ENCODE measurements at regions not wholly inside any gene's neighbourhood (a gene's known extent, or its start where the extent isn't known, plus 50 kb on each side); places are given as distances from the start of the nearest gene placed in this dataset.

DNA sequence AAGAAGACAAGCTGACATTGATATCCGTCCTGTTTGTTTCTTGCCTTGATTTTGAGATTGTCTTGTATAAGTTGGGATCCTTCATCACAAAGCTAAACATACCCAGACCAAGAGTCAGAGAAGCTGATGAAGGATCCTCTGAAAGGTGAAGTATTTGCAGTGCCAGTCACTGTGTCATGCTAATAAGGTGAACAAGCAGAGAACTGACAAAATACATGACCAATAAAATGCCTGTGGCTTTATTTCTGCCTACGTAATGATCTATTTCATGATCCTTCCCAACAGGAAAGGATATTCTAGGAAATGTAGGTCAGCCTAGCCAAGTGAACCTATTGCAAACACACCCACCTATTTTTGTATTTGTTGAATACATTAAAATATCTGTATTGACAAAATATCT lies 351.3 kb upstream of the CDH9 start:
- Histone ChIP-seq H3K4me2 (ENCODE audit: low read length) (no peak overlapping the region), H3K4me1 (ENCODE audit: insufficient read depth, low read length, poor library complexity, severe bottlenecking) (no peaks in the 10 kb centered on the region), H3K9me2 (ENCODE audit: insufficient read depth, low read length) (no peaks in the 10 kb centered on the region), H3K27ac (ENCODE audit: low read depth, low read length, poor library complexity, severe bottlenecking) (no peak overlapping the region), H3K4me3 (ENCODE audit: low read depth, low read length, poor library complexity, severe bottlenecking) (no peak overlapping the region), H4K20me1 (ENCODE audit: insufficient read depth, low read length) (no peaks in the 10 kb centered on the region), H2AFZ (ENCODE audit: low read length) (no peak overlapping the region), H3K79me2 (ENCODE audit: insufficient read depth, low read depth, low read length) (no peaks in the 10 kb centered on the region), H3K36me3 (ENCODE audit: insufficient read depth, low read length) (no peaks in the 10 kb centered on the region), H3K9me3 (ENCODE audit: low read length) (peaks cover 10% of the 10 kb centered on the region)
- ChIA-PET POLR2A (no interaction called here), CTCF (ENCODE audit: unreplicated experiment) (no interaction called here)
- no TSS peak for BruUV-seq (replicated peaks)
- intact Hi-C loops (cut with micrococcal nuclease; ENCODE audit: unreplicated experiment): no loop called here
- DNase-seq (ENCODE audit: low spot score): no peak
- TF ChIP-seq, protein P1, sequence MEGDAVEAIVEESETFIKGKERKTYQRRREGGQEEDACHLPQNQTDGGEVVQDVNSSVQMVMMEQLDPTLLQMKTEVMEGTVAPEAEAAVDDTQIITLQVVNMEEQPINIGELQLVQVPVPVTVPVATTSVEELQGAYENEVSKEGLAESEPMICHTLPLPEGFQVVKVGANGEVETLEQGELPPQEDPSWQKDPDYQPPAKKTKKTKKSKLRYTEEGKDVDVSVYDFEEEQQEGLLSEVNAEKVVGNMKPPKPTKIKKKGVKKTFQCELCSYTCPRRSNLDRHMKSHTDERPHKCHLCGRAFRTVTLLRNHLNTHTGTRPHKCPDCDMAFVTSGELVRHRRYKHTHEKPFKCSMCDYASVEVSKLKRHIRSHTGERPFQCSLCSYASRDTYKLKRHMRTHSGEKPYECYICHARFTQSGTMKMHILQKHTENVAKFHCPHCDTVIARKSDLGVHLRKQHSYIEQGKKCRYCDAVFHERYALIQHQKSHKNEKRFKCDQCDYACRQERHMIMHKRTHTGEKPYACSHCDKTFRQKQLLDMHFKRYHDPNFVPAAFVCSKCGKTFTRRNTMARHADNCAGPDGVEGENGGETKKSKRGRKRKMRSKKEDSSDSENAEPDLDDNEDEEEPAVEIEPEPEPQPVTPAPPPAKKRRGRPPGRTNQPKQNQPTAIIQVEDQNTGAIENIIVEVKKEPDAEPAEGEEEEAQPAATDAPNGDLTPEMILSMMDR (conservative IDR thresholded peaks at IDR 0.05; ENCODE audit: low read length): no peak
- TF ChIP-seq EZH2phosphoT487 (IDR thresholded peaks at IDR 0.05; ENCODE audit: borderline replicate concordance, low read depth, low read length): no peak

DNA sequence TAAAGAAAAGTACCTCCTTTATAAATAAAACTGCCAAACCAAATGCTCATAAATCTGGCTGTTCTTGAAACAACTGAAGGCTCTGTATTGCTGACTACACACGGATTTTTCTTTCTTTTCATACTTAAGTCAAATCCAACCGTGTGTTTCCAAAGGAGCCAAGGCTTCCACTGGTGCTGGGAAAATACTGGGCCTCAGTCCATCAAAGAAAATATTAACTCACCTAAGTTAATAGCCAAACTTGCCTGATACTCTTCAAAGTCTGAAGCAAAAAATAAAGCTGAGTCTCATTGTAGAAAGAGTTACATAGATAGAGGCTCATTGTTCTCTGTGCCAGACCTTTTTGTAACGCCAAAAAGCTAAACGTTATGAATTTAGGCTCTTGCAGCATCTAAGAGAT lies 350.4 kb upstream of the CDH9 start:
- Histone ChIP-seq H3K4me3 (ENCODE audit: low read depth, low read length, poor library complexity, severe bottlenecking) (no peak overlapping the region), H3K36me3 (ENCODE audit: insufficient read depth, low read length) (no peaks in the 10 kb centered on the region), H3K4me2 (ENCODE audit: low read length) (no peak overlapping the region), H2AFZ (ENCODE audit: low read length) (no peak overlapping the region), H3K79me2 (ENCODE audit: insufficient read depth, low read depth, low read length) (no peaks in the 10 kb centered on the region), H3K9me2 (ENCODE audit: insufficient read depth, low read length) (no peaks in the 10 kb centered on the region), H3K9me3 (ENCODE audit: low read length) (peaks cover 10% of the 10 kb centered on the region; the same call in 1 of the 2 replicates), H4K20me1 (ENCODE audit: insufficient read depth, low read length) (no peaks in the 10 kb centered on the region), H3K4me1 (ENCODE audit: insufficient read depth, low read length, poor library complexity, severe bottlenecking) (no peaks in the 10 kb centered on the region), H3K27ac (ENCODE audit: low read depth, low read length, poor library complexity, severe bottlenecking) (no peak overlapping the region)
- intact Hi-C loops (cut with micrococcal nuclease; ENCODE audit: unreplicated experiment): no loop called here
- ChIA-PET POLR2A (no interaction called here), CTCF (ENCODE audit: unreplicated experiment) (no interaction called here)
- DNase-seq (ENCODE audit: low spot score): no peak
- BruUV-seq (replicated peaks): no TSS peak
- no peak for TF ChIP-seq EZH2phosphoT487 (IDR thresholded peaks at IDR 0.05; ENCODE audit: borderline replicate concordance, low read depth, low read length)
- TF ChIP-seq, protein P1 (conservative IDR thresholded peaks at IDR 0.05; ENCODE audit: low read length): no peak

DNA sequence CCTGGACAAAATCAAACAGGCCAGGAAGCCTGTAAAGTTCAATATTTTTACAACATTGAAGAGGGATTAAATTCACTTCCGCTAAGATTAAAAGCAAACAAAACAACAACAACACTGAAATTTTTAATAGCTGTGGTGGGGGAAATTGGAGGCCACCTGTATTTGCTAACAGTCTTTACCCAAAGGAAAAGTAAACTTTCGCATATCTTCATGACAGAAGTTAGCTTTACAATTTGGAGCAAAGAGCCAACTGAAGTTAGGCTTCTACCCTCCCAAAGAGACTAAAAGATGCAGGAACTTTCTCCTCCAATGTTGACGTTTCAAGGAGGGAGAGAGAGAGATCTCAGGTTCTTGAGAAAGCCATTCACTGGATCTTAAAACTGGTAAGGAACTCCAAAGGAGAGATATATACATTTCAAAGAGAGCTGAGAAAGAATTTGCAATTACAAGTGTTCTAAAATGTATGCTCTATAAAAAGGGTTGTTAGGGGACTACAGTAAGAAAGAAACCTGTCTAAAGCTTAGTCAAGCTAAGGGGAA lies 349.2 kb upstream of the CDH9 start:
- Histone ChIP-seq H3K4me3 (ENCODE audit: low read depth, low read length, poor library complexity, severe bottlenecking) (no peak overlapping the region), H2AFZ (ENCODE audit: low read length) (no peak overlapping the region), H3K79me2 (ENCODE audit: insufficient read depth, low read depth, low read length) (no peaks in the 10 kb centered on the region), H3K9me3 (ENCODE audit: low read length) (peaks cover 10% of the 10 kb centered on the region; the same call in 1 of the 2 replicates), H3K9me2 (ENCODE audit: insufficient read depth, low read length) (no peaks in the 10 kb centered on the region), H4K20me1 (ENCODE audit: insufficient read depth, low read length) (no peaks in the 10 kb centered on the region), H3K27ac (ENCODE audit: low read depth, low read length, poor library complexity, severe bottlenecking) (no peak overlapping the region), H3K4me2 (ENCODE audit: low read length) (no peak overlapping the region), H3K4me1 (ENCODE audit: insufficient read depth, low read length, poor library complexity, severe bottlenecking) (no peaks in the 10 kb centered on the region), H3K36me3 (ENCODE audit: insufficient read depth, low read length) (no peaks in the 10 kb centered on the region)
- TF ChIP-seq EZH2phosphoT487 (IDR thresholded peaks at IDR 0.05; ENCODE audit: borderline replicate concordance, low read depth, low read length): no peak
- TF ChIP-seq, protein P1 (conservative IDR thresholded peaks at IDR 0.05; ENCODE audit: low read length): no peak
- ChIA-PET CTCF (ENCODE audit: unreplicated experiment) (no interaction called here), POLR2A (interaction anchor here (0.6 kb wide), 1 partner anchor 1091 kb away, joined by 3 read pairs; no protein-coding TSS in a partner anchor)
- no peak for DNase-seq (ENCODE audit: low spot score)
- intact Hi-C loops (cut with micrococcal nuclease; ENCODE audit: unreplicated experiment): no loop called here
- no TSS peak for BruUV-seq (replicated peaks)

Data from OCI-LY7 (cell line).